GM19438 (cell line): ENCODE measurements at regions not wholly inside any gene's neighbourhood (a gene's known extent, or its start where the extent isn't known, plus 50 kb on each side); places are given as distances from the start of the nearest gene placed in this dataset.

Experiments
- ATAC-seq: cut with Tn5 transposase; IDR thresholded peaks from one replicate; pipeline ENCODE4 v1.9.1; 2021; ENCODE audit warnings: low read depth; ENCODE audit not compliant: unreplicated experiment

DNA sequence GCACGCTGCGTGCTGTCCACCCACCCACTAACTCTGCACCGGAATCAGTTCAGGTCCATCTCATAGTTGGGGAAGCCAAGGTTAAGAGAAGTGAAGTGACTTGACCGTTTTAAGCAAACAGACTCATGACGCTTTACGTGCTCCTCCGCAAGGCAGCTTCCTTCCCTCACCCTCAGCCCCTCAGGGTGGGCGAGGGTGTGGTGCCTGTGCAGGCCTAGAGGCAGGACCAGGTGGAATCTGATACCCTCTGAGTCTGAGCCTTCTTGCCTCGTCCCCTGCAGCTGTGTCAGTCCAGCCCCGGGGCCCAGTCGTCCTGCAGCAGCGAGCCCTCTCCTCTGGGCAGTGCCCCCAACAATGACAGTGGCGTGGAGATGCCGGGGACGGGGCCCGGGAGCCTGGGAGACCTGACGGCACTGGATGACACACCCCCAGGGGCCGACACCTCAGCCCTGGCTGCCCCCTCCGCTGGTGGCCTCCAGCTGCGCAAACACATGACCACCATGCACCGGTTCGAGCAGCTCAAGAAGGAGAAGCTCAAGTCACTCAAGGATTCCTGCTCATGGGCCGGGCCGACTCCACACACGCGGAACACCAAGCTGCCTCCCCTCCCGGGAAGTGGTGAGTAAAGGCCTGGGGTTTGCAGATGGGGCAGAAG lies 250.5 kb downstream of the GLI2 start:
- ATAC-seq, result no peak

DNA sequence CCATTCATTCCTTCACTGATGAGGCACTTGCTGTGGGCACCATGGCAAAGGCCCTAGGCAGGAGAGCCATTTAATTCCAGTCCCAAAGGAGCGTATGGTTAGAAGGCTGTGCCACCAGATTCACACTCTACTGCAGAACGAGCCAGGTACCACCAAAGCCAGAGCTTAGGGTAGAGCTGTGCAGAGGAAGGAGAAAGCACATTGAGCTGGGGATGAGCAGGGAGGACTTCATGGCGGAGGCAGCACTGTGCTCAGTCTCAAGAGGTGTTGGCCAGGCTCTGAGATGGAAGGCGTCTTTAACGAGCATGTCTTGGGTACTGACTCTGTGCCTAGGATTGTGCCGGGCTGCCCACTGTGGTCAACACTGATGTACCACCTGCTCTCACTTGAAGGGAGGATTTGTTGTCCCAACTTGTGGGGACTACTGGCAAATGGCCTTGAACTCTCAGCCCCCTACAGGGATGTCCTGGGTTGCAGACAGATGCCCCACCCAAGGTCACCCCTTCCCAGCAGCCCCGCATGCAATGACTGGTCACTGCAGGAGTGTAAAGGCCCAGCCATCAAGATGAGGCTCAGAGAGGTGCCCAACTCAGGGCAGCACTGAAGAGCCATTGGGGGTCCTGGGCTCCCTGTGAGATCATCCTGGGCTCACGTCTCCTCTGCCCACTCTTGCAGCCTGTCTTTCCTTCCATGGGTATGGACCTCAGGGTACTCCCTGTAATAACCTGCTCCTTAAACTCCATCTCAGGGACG lies 251.4 kb downstream of the GLI2 start:
- no peak for ATAC-seq

DNA sequence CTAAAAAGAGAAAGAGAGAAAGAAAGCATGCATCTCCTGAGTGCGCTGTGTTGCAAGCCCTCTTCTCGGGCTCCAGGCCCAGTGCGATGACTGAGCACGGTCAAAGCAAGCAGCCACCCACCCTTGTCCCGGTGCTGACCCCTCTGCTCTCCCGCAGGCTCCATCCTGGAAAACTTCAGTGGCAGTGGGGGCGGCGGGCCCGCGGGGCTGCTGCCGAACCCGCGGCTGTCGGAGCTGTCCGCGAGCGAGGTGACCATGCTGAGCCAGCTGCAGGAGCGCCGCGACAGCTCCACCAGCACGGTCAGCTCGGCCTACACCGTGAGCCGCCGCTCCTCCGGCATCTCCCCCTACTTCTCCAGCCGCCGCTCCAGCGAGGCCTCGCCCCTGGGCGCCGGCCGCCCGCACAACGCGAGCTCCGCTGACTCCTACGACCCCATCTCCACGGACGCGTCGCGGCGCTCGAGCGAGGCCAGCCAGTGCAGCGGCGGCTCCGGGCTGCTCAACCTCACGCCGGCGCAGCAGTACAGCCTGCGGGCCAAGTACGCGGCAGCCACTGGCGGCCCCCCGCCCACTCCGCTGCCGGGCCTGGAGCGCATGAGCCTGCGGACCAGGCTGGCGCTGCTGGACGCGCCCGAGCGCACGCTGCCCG lies 252.5 kb downstream of the GLI2 start:
- no peak for ATAC-seq

DNA sequence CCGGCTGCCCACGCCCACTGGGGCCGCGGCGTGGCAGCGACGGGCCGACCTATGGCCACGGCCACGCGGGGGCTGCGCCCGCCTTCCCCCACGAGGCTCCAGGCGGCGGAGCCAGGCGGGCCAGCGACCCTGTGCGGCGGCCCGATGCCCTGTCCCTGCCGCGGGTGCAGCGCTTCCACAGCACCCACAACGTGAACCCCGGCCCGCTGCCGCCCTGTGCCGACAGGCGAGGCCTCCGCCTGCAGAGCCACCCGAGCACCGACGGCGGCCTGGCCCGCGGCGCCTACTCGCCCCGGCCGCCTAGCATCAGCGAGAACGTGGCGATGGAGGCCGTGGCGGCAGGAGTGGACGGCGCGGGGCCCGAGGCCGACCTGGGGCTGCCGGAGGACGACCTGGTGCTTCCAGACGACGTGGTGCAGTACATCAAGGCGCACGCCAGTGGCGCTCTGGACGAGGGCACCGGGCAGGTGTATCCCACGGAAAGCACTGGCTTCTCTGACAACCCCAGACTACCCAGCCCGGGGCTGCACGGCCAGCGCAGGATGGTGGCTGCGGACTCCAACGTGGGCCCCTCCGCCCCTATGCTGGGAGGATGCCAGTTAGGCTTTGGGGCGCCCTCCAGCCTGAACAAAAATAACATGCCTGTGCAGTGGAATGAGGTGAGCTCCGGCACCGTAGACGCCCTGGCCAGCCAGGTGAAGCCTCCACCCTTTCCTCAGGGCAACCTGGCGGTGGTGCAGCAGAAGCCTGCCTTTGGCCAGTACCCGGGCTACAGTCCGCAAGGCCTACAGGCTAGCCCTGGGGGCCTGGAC lies 253.2 kb downstream of the GLI2 start:
- ATAC-seq, result no peak

DNA sequence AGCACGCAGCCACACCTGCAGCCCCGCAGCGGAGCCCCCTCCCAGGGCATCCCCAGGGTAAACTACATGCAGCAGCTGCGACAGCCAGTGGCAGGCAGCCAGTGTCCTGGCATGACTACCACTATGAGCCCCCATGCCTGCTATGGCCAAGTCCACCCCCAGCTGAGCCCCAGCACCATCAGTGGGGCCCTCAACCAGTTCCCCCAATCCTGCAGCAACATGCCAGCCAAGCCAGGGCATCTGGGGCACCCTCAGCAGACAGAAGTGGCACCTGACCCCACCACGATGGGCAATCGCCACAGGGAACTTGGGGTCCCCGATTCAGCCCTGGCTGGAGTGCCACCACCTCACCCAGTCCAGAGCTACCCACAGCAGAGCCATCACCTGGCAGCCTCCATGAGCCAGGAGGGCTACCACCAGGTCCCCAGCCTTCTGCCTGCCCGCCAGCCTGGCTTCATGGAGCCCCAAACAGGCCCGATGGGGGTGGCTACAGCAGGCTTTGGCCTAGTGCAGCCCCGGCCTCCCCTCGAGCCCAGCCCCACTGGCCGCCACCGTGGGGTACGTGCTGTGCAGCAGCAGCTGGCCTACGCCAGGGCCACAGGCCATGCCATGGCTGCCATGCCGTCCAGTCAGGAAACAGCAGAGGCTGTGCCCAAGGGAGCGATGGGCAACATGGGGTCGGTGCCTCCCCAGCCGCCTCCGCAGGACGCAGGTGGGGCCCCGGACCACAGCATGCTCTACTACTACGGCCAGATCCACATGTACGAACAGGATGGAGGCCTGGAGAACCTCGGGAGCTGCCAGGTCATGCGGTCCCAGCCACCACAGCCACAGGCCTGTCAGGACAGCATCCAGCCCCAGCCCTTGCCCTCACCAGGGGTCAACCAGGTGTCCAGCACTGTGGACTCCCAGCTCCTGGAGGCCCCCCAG lies 254.1 kb downstream of the GLI2 start:
- no peak for ATAC-seq

DNA sequence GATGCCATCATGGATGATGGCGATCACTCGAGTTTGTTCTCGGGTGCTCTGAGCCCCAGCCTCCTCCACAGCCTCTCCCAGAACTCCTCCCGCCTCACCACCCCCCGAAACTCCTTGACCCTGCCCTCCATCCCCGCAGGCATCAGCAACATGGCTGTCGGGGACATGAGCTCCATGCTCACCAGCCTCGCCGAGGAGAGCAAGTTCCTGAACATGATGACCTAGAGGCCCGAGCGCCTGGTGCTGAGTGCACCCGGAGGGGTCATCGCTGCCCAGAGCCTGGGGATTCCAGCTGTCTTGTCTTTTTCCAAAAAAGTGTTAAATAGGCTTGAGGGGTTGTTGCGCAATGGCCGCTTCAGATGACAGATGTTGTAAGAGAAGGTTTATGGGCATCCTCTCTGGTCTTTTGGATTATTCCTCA lies 254.8 kb downstream of the GLI2 start:
- no peak for ATAC-seq

DNA sequence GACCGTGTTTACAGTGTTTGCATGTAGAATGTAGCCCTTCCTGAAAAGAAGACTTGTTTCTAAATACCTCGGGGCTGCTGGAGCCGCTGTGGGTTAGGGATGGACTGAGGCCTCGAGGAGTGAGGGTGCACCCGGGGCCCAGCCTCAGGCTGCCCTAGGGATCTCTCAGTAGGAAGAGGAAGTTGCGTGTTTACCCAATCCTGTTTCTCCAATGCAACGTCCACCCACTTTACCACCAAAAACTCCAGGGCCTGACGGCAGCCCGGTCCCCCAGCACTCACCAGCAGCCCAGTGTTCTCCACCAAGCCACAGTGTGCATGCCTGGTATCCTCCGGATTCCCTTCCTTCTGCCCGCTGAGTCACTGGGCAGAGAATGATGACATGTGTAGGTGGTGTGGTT lies 255.8 kb downstream of the GLI2 start:
- no peak for ATAC-seq

DNA sequence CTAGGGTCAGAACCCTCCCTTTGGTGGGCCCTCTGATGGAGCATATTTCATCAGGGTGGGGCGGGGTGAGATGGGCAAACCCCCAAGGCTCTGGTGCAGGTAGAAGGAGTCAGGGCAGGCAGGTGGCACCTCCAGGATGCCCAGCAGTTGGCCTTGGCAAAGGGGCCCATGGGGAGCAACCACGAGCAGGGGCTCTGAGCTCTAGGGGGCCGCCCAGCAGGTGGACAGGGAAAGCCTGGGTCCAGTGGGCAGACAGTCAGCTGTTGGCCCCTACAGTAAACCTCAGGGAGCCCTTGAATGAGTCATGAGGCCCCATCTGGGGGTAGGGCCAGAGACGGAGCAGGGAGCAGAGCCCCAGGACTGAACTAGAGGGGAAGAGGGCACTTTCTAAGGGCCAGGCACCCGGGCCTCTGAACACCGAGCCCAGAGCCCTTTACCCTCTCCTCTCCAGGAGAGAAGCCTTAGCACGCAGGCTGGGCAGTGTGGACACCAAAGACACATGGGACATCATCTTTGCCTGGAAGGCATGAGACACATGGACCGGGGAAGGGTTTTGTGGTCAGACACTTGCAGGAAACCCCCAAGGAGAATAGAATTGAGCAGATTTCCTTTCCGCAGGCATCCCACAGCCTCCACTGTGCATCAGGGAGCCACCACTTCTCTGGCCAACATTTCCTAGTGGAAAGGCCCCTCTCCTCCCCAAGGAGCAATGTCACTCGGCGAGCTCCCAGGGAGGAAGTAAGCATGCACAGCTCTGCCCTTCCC lies 257.3 kb downstream of the GLI2 start:
- ATAC-seq, result no peak

DNA sequence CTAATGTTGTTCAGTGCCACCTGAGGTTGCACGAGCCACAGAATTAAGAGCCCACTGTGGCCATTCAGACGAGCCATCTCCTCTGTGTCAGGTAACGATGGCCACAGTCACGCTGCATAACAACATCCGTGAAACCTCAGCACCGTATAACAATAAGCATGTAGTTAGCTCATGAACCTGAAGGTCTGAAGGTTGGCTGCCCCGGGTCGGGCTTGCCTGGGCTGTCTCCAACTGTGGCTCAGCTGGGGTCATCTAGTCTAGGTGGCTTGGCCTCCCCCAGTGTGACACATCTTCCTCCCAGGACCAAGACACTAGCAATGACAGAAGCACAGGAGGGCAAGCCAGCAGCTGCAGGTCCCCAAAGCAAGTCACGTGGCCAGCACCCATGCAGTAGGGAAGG lies 258.0 kb downstream of the GLI2 start:
- ATAC-seq, result no peak

DNA sequence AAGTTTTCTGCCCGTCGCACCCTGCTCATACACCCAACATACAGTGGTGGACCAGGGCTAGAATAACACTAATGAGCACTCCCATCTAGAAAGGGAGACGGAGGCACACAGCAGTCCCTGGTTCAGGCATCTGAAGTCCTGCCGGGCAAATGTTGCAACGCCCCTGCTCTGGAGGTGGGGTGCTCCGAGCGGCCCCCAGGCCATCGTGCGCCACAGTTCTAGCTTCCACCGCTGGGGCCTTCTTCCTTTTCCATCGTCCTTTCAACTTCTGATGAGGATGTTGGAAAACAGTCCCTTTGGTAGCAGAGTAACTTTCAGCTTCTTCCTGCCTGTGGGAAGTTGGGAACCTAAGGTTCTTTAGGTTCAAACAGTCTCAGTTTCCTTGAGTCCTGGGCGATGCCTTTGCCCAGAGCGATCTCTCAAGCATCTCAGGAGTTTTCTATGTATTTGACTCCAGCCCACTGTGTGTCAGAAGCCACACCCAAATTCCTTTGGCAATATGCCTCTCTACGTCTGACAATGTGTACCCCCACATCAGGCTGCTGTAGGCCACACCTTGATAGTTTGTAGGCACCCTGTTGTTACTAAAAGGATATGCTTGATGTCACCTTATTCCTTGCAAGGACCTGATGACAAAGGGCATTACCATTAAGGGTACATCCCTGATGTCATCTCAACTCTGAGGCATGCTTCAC lies 258.8 kb downstream of the GLI2 start:
- no peak for ATAC-seq

DNA sequence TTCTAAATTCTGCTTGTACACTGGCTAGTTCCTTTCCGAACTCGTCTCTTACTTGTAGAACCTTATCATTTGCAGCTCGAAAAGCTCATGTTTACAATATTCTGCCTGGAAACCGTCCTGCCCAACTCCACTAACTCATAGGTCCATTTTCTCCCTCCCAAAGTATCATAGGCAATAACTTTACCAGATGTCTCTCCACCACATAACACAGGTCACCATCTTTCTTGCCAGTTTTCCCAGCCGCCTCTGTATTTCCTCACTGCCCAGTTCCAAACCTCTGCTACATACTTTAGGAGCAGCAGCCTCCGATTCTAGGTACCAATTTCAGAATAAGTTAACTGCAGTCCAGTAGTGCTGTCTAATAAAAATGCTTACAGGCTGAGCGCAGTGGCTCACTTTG lies 259.5 kb downstream of the GLI2 start:
- no peak for ATAC-seq

DNA sequence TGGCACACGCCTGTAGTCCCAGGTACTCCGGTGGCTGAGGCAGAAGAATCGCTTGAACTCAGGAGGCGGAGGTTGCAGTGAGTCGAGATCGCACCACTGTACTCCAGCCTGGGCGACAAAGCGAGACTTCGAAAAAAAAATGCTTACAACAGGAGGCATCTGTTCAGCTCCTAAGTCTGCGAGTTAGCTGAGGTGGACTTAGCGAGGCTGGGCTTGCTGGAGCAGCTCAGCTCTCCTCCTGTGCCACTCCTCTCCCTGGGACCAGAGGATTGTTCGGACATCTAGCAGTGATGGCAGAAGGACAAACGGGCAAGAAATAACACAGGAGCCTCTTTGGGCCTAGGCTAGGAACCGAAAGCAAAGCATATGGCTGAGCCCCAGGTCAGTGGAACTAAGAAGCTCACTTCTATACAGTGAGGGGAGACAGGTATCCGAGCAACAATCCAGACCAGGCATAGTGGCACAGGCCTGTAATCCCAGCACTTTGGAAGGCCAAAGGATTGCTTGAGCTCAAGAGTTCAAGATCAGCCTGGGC lies 260.1 kb downstream of the GLI2 start:
- no peak for ATAC-seq

DNA sequence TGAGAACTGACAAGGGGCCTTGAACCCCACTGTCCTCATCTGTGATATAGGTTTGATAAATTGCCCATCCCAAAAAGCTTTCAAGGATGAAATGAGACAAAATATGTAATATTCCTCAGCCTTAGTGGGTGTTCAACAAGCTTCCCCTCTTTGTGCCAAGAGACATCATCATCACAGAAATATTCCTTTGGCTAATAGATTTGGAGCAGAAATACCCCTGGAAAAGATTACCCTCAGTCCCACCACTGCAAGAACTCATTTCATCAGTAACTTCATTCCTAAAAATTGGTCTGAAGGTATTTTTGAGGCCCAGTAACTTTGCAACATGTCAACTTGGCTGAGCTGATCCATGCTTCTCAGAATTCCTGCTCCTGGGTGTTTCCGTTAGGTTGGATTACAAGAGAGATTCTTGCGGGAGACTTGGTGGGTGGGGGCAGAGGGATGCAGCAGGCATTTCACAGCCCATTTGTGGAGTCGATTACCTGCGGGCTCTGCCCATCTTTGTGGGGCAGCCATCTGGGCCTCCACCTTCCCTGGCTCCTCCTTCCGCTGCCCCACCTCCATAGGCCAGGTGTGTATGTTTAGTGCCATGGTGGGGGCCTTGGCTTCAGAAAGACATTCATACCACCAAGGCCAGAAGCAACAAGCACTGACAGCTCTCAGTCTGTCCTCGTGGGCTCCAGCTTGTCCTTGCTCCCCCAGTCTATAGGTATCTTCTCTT lies 263.9 kb downstream of the GLI2 start:
- ATAC-seq, result no peak

DNA sequence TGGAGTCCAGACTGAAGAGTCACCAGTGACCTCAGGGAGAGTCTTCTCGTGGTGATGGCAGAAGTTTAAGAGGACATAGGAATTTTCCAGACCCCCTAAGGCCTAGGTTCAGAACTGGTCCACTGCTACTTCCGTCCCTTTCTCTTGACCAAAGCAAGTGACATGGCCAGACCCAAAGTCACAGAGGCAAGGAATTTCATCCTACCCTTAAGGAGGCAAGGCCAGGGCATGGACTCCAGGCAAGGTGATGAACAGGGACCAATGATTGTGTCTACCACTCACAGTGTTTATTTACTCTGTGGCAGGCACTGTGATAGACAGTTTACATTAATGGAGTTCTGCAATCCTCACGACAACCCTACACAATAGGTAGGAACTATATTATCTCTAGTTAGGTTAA lies 265.1 kb downstream of the GLI2 start:
- ATAC-seq, result no peak

DNA sequence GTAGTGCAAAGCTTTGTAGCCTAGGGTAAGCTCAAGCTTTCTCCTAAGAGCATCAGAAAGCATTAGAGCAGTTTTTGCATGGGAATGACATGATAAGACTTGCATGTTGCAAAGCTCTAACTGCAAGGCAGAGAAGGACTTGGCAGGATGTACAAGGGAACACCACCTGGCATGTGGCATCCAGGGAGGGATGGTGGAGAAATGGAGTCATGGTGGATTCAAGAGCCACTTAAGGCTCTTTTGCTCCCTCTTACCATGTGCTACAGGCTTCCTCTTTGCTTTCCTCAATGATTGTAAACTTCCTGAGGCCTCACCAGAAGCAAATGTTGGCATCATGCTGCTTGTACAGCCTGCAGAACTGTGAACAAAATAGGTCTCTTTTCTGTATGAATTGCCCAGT lies 266.0 kb downstream of the GLI2 start:
- no peak for ATAC-seq

DNA sequence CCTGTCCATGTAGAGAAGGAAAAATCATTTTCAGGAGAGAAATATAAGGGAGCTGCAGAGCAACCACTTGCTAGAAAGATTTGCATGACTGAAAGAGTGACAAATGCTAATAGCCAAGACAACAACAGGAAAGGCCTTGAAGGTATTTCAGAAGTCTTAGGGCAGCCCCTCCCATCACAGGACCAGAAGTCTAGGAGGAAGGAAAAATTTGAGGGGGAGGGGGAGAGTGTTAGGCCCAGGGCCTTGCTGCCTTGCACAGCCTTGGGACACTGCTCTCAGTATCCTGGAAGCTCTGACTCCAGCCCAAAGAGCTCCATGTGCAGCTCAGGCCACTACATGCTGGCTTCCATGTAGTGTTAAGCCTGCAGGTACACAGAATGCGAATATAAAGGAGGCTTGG lies 266.9 kb downstream of the GLI2 start:
- no peak for ATAC-seq

DNA sequence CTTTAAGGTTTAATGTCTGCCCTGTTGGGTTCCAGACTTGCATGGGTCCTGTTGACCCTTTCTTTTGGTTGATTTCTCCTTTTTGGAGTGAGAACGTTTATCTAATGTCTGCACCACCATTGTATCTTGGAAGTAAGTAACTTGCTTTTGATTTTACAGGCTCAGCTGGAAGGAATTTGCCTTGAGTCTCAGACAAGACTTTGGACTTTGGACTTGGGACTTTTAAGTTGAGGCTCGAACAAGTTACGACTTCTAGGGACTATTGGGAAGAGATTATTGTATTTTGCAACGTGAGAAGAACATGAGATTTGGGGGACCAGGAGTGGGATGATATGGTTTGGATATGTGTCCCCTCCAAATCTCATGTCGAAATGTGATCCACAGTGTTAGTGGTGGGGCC lies 267.7 kb downstream of the GLI2 start:
- ATAC-seq, result no peak

DNA sequence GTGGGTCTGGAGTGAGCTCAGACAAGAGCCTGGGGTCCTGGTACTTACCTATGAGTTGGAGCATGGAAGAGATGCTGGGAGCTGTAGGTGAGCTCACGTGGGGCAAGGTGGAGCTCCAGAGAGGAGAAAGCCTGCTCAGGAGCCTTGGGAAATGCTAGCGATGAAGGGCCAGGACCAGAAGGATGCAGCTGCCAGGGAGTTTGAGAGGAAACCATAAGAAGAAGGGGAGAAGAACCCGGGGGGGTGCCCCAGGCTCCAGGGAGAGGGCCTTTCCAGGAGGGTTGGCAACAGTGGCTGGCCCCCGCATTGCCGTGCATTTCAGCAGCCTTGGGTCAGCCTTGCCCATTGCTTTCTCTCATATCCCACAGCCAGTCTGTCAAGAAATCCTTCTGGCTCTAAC lies 268.7 kb downstream of the GLI2 start:
- ATAC-seq, result no peak
